ENCODE measurements at regions not wholly inside any gene's neighbourhood (a gene's known extent, or its start where the extent isn't known, plus 50 kb on each side); places are given as distances from the start of the nearest gene placed in this dataset.

DNA sequence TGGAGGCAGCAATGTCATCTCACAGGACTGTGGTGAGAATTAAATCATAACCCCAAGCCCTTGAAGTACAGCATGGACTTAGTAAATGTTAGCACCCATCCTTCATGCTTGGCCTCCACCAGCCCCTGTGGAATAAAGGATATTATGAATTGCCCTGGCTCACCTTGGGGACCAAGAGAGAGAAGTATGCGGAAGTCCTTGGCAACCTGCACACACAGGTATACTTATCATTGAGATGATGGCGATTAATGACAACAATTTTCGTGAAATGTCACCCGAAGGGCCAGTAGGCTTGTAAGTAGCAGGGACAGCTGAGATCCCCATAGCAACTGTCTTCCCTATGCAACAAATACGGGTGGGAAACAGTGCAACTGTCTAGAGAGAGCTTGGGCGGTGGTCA is 102.0 kb downstream of the FAM43A start:
- no peaks in the 10 kb centered on the region for H3K36me3 ChIP-seq (ENCODE audit: control insufficient read depth in 1 of 2, insufficient read depth in 2 of 2, low read length in 2 of 2)
- no peaks in the 10 kb centered on the region for H3K9me3 ChIP-seq (ENCODE audit: control insufficient read depth in 1 of 2, low read length in 2 of 2)
- no peak overlapping the region for H3K4me3 ChIP-seq (ENCODE audit: low read depth in 1 of 2, low read length in 2 of 2)
- no peaks in the 10 kb centered on the region for H3K27me3 ChIP-seq (ENCODE audit: low read depth, low read length)
- no peaks in the 10 kb centered on the region for H3K4me1 ChIP-seq (ENCODE audit: control insufficient read depth in 1 of 2, insufficient read depth in 2 of 2, low read length in 2 of 2)
- H3K27ac ChIP-seq (ENCODE audit: low read length) = no peak overlapping the region

- H3K9me3 ChIP-seq (ENCODE audit: control insufficient read depth in 1 of 2, low read length in 2 of 2) = peaks cover 0 to 6% of the 10 kb centered on the region in 2 donors
- H3K27ac ChIP-seq (ENCODE audit: low read length) = no peak overlapping the region
- no peak overlapping the region for H3K4me3 ChIP-seq (ENCODE audit: low read depth in 1 of 2, low read length in 2 of 2)
- no peaks in the 10 kb centered on the region for H3K4me1 ChIP-seq (ENCODE audit: control insufficient read depth in 1 of 2, insufficient read depth in 2 of 2, low read length in 2 of 2)
- H3K36me3 ChIP-seq (ENCODE audit: control insufficient read depth in 1 of 2, insufficient read depth in 2 of 2, low read length in 2 of 2) = no peaks in the 10 kb centered on the region
- no peaks in the 10 kb centered on the region for H3K27me3 ChIP-seq (ENCODE audit: low read depth, low read length)
Measured at GRCh38 chr3:194792368-194792767, 106.7 kb downstream of the FAM43A start.

DNA sequence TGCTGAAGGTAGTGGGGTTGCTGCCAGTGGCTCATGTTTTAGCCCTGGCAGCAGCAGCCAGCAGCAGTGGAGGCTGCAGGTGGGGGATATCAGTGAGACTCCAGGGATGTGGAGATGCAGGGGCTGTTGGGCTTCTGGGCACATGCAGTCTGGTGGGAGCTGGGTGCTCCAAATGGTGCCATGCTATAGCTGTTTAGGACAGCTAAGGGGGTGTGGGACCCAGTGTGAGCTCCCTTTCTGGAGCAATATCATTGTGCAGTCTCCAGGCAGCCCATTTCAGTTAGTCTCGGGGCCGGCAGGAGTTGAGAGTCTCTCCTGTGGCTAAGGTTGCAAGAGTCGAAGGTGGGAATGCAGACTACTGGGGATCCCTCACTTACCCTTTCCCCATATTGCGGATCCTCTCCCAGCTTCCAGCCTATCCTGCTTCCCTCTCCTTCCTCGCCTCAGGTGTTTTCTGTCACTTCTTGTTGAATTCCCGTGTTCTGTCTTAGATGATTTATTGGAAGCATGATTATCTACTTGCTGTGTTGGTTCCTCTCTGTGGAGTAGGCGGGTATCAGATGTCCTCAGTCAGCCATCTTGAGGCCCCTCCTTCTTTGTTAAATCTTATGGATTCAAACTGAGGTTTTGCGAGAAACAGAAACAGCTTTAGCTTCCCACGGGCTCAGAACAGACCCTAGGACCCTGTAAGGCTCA is 112.0 kb downstream of the FAM43A start:
- Histone ChIP-seq H3K27me3 (ENCODE audit: low read depth, low read length) (no peaks in the 10 kb centered on the region), H3K27ac (ENCODE audit: low read length) (no peak overlapping the region), H3K4me1 (ENCODE audit: control insufficient read depth in 1 of 2, insufficient read depth in 2 of 2, low read length in 2 of 2) (no peaks in the 10 kb centered on the region), H3K4me3 (ENCODE audit: low read depth in 1 of 2, low read length in 2 of 2) (no peak overlapping the region), H3K36me3 (ENCODE audit: control insufficient read depth in 1 of 2, insufficient read depth in 2 of 2, low read length in 2 of 2) (no peaks in the 10 kb centered on the region), H3K9me3 (ENCODE audit: control insufficient read depth in 1 of 2, low read length in 2 of 2) (peaks cover 0 to 6% of the 10 kb centered on the region in 2 donors)

GRCh38 chr3:194798486-194798885 is 112.8 kb downstream of the FAM43A start:
- Histone ChIP-seq H3K9me3 (ENCODE audit: control insufficient read depth in 1 of 2, low read length in 2 of 2) (peaks cover 0 to 6% of the 10 kb centered on the region in 2 donors), H3K27me3 (ENCODE audit: low read depth, low read length) (no peaks in the 10 kb centered on the region), H3K27ac (ENCODE audit: low read length) (no peak overlapping the region), H3K4me3 (ENCODE audit: low read depth in 1 of 2, low read length in 2 of 2) (no peak overlapping the region), H3K36me3 (ENCODE audit: control insufficient read depth in 1 of 2, insufficient read depth in 2 of 2, low read length in 2 of 2) (no peaks in the 10 kb centered on the region), H3K4me1 (ENCODE audit: control insufficient read depth in 1 of 2, insufficient read depth in 2 of 2, low read length in 2 of 2) (no peaks in the 10 kb centered on the region)

GRCh38 chr3:194800002-194800401 is 114.3 kb downstream of the FAM43A start:
- Histone ChIP-seq H3K9me3 (ENCODE audit: control insufficient read depth in 1 of 2, low read length in 2 of 2) (peaks cover 0 to 6% of the 10 kb centered on the region in 2 donors), H3K4me1 (ENCODE audit: control insufficient read depth in 1 of 2, insufficient read depth in 2 of 2, low read length in 2 of 2) (no peaks in the 10 kb centered on the region)

GRCh38 chr3:194801461-194802432 is 116.1 kb downstream of the FAM43A start:
- Histone ChIP-seq H3K27ac (ENCODE audit: low read length) (no peak overlapping the region), H3K36me3 (ENCODE audit: control insufficient read depth in 1 of 2, insufficient read depth in 2 of 2, low read length in 2 of 2) (no peaks in the 10 kb centered on the region), H3K4me3 (ENCODE audit: low read depth in 1 of 2, low read length in 2 of 2) (no peak overlapping the region), H3K4me1 (ENCODE audit: control insufficient read depth in 1 of 2, insufficient read depth in 2 of 2, low read length in 2 of 2) (no peaks in the 10 kb centered on the region), H3K9me3 (ENCODE audit: control insufficient read depth in 1 of 2, low read length in 2 of 2) (no peaks in the 10 kb centered on the region), H3K27me3 (ENCODE audit: low read depth, low read length) (peaks cover 3% of the 10 kb centered on the region)

More at GRCh38 chr3:194800002-194800401, 114.3 kb downstream of the FAM43A start:
- H3K27ac ChIP-seq (ENCODE audit: low read length) = no peak overlapping the region
- no peak overlapping the region for H3K4me3 ChIP-seq (ENCODE audit: low read depth in 1 of 2, low read length in 2 of 2)
- no peaks in the 10 kb centered on the region for H3K27me3 ChIP-seq (ENCODE audit: low read depth, low read length)
- no peaks in the 10 kb centered on the region for H3K36me3 ChIP-seq (ENCODE audit: control insufficient read depth in 1 of 2, insufficient read depth in 2 of 2, low read length in 2 of 2)

GRCh38 chr3:194804796-194805195 is 119.1 kb downstream of the FAM43A start:
- Histone ChIP-seq H3K27me3 (ENCODE audit: low read depth, low read length) (peaks cover 3% of the 10 kb centered on the region), H3K27ac (ENCODE audit: low read length) (no peak overlapping the region), H3K36me3 (ENCODE audit: control insufficient read depth in 1 of 2, insufficient read depth in 2 of 2, low read length in 2 of 2) (no peaks in the 10 kb centered on the region), H3K4me1 (ENCODE audit: control insufficient read depth in 1 of 2, insufficient read depth in 2 of 2, low read length in 2 of 2) (no peaks in the 10 kb centered on the region), H3K9me3 (ENCODE audit: control insufficient read depth in 1 of 2, low read length in 2 of 2) (no peaks in the 10 kb centered on the region), H3K4me3 (ENCODE audit: low read depth in 1 of 2, low read length in 2 of 2) (no peak overlapping the region)

DNA sequence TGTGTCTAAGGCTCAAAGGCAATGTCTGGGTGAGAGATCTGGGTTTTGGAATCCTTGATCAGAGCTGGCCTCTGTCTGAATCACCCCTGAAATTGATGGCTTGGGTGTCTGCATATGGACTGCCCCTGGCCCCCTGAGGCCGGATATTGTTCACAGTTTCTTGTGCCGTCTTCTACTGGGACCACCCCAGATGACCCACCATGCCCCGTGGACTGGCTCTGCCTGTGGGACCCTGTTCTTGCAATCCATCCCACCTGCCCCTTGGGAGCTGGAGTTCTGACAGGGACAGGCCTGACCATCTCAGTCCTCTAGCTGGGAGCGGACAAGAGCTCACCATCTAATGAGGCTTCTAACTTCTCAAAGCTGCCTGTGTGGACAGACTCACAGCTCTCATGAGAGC is 119.9 kb downstream of the FAM43A start:
- Histone ChIP-seq H3K27me3 (ENCODE audit: low read depth, low read length) (peaks cover 3% of the 10 kb centered on the region), H3K27ac (ENCODE audit: low read length) (no peak overlapping the region), H3K36me3 (ENCODE audit: control insufficient read depth in 1 of 2, insufficient read depth in 2 of 2, low read length in 2 of 2) (no peaks in the 10 kb centered on the region), H3K4me1 (ENCODE audit: control insufficient read depth in 1 of 2, insufficient read depth in 2 of 2, low read length in 2 of 2) (no peaks in the 10 kb centered on the region), H3K4me3 (ENCODE audit: low read depth in 1 of 2, low read length in 2 of 2) (no peak overlapping the region), H3K9me3 (ENCODE audit: control insufficient read depth in 1 of 2, low read length in 2 of 2) (no peaks in the 10 kb centered on the region)

DNA sequence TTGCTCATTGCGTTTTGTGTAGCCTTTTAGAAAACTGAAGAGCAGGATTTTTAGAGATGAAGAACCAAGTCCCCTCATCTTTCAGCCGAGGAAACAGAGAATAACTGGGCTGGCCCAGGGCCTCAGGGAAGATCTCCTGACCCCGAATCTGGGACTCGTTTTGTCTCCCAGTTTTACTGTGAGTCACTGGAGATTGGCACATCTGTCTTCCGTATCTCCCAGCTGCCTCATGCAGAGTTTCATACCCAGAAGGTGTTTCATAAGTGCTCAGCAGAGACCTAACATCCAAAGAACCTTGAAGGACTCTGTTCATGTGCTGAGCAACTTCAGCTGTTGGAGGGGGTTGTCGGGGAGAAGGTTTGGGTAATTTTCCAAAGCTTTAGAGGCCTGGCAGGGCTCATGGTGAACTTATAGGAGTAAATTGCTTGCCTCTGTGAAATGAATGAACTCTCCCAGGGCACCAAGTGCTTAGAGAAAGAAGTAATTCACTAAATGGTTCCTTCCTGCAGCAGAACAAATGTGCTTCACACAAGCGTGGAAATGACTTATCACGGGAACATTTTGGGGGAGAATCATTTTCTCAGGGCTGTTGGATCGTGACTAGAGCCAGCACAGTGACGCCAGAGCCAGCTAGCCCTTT is 121.4 kb downstream of the FAM43A start:
- no peaks in the 10 kb centered on the region for H3K4me1 ChIP-seq (ENCODE audit: control insufficient read depth in 1 of 2, insufficient read depth in 2 of 2, low read length in 2 of 2)
- no peaks in the 10 kb centered on the region for H3K9me3 ChIP-seq (ENCODE audit: control insufficient read depth in 1 of 2, low read length in 2 of 2)
- no peaks in the 10 kb centered on the region for H3K36me3 ChIP-seq (ENCODE audit: control insufficient read depth in 1 of 2, insufficient read depth in 2 of 2, low read length in 2 of 2)
- H3K27me3 ChIP-seq (ENCODE audit: low read depth, low read length) = peaks cover 3% of the 10 kb centered on the region
- H3K4me3 ChIP-seq (ENCODE audit: low read depth in 1 of 2, low read length in 2 of 2) = no peak overlapping the region
- no peak overlapping the region for H3K27ac ChIP-seq (ENCODE audit: low read length)

GRCh38 chr3:194808640-194809097 is 123.0 kb downstream of the FAM43A start:
- Histone ChIP-seq H3K4me1 (ENCODE audit: control insufficient read depth in 1 of 2, insufficient read depth in 2 of 2, low read length in 2 of 2) (no peaks in the 10 kb centered on the region), H3K4me3 (ENCODE audit: low read depth in 1 of 2, low read length in 2 of 2) (no peak overlapping the region), H3K27ac (ENCODE audit: low read length) (no peak overlapping the region), H3K27me3 (ENCODE audit: low read depth, low read length) (peaks cover 3% of the 10 kb centered on the region), H3K36me3 (ENCODE audit: control insufficient read depth in 1 of 2, insufficient read depth in 2 of 2, low read length in 2 of 2) (no peaks in the 10 kb centered on the region), H3K9me3 (ENCODE audit: control insufficient read depth in 1 of 2, low read length in 2 of 2) (no peaks in the 10 kb centered on the region)

DNA sequence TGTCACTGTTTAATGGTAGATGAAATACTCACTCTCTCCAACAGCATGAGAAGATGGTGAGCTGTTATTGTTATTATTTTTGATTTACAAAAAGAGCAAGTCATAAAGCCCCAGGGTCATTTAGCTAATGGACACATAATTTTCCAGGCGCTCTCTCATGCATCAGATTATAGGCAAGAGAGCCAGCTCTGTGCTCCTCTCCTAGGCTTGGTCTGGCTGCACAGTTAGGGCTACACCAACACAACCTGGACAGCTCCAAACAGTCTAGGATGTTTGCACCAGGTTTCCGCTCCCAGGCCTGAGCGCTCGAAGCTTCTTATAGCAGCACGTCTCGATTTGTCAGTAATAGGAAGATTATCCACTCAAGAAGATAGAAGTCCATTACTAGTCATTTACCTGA is 123.7 kb downstream of the FAM43A start:
- H3K9me3 ChIP-seq (ENCODE audit: control insufficient read depth in 1 of 2, low read length in 2 of 2) = no peaks in the 10 kb centered on the region
- H3K36me3 ChIP-seq (ENCODE audit: control insufficient read depth in 1 of 2, insufficient read depth in 2 of 2, low read length in 2 of 2) = no peaks in the 10 kb centered on the region
- H3K27ac ChIP-seq (ENCODE audit: low read length) = no peak overlapping the region
- H3K4me1 ChIP-seq (ENCODE audit: control insufficient read depth in 1 of 2, insufficient read depth in 2 of 2, low read length in 2 of 2) = no peaks in the 10 kb centered on the region
- H3K27me3 ChIP-seq (ENCODE audit: low read depth, low read length) = peaks cover 3% of the 10 kb centered on the region
- no peak overlapping the region for H3K4me3 ChIP-seq (ENCODE audit: low read depth in 1 of 2, low read length in 2 of 2)

All from muscle layer of duodenum (tissue), 2 donors.